Tibial nerve (tissue), 4 donors: ENCODE measurements at regions not wholly inside any gene's neighbourhood (a gene's known extent, or its start where the extent isn't known, plus 50 kb on each side); places are given as distances from the start of the nearest gene placed in this dataset.

Source experiments
- DNase-seq, 2 donors: peaks; one replicate each; pipeline ENCODE4 v3.0.0-alpha.2; 2019; ENCODE audit warnings: low spot score in 2 of 2
- H3K27ac ChIP-seq, 4 donors: fragments of 200-600 bp; sonication (generic) in 3 of 4; one replicate each; pipeline ENCODE4 v1.5.1; 2017 to 2019; ENCODE audit warnings: mild to moderate bottlenecking in 1 of 4
- H3K27me3 ChIP-seq, 2 donors: fragments of 200-600 bp; sonication (generic) in 1 of 2; one replicate each; pipeline versions ENCODE4 v1.5.1 to v1.6.0; 2017 to 2019
- H3K36me3 ChIP-seq, 3 donors: fragments of 200-600 bp; sonication (generic); one replicate each; pipeline ENCODE4 v1.5.1; 2018 to 2019
- H3K4me1 ChIP-seq, 4 donors: fragments of 200-600 bp; sonication (generic) in 3 of 4; one replicate each; pipeline ENCODE4 v1.5.1; 2017 to 2019
- H3K4me3 ChIP-seq, 4 donors: fragments of 200-600 bp; sonication (generic) in 3 of 4; one replicate each; pipeline ENCODE4 v1.5.1; 2017 to 2019; ENCODE audit warnings: mild to moderate bottlenecking in 1 of 4, moderate library complexity in 1 of 4
- H3K9me3 ChIP-seq, 4 donors: fragments of 200-600 bp; sonication (generic) in 3 of 4; one replicate each; pipeline ENCODE4 v1.5.1; 2017 to 2019
- EP300 ChIP-seq, 2 donors: sonication (generic); formaldehyde crosslinking; IDR thresholded peaks; one replicate each; pipeline ENCODE4 v1.6.1; 2017; ENCODE audit warnings: antibody characterized with exemption in 2 of 2, mild to moderate bottlenecking in 1 of 2
- POLR2A ChIP-seq, 2 donors: fragments of 450-650 bp; IDR thresholded peaks; one replicate each; pipeline ENCODE4 v1.6.1; 2017; ENCODE audit warnings: antibody characterized with exemption in 2 of 2, mild to moderate bottlenecking in 2 of 2, moderate library complexity in 2 of 2
- WGBS, 2 donors: methylation state at CpG; one replicate each; pipeline ENCODE4 v1.1.5; 2018; 5-methylcytosine and 5-hydroxymethylcytosine counted together
- TF ChIP-seq, protein P1 (sequence below), 5 experiments: fragments of 200-600 bp in 3 of 5; fragments of 450-650 bp in 2 of 5; sonication (generic) in 3 of 5; IDR thresholded peaks; one replicate each; pipeline ENCODE4 v1.5.1; 2016 to 2019; ENCODE audit warnings: antibody characterized with exemption in 5 of 5, mild to moderate bottlenecking in 3 of 5, moderate library complexity in 2 of 5

DNA sequence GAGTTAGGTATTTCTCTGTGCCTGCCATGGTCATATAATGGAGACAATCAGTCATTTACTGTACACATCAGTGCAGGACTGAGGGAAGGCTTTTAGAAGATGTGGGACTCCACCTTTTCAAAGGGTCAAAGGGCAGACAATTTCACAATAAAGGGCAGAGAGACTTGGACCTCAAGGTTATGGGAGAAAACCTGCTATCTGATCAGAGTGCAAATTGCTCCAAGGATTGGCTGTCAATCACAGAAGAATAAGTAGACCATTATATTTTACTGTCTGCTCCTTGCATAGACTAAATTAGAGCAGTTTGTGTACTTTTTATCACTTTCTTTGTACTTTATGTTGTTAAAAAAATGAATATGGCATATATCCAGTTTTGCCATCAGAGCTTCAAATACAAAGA lies 314.9 kb upstream of the ATP11B start:
- no peaks in the 10 kb centered on the region for H3K27me3 ChIP-seq
- no peaks in the 10 kb centered on the region for H3K9me3 ChIP-seq
- peaks cover 0 to 8% (median 0%) of the 10 kb centered on the region in 4 donors for H3K4me1 ChIP-seq
- no peaks in the 10 kb centered on the region for H3K36me3 ChIP-seq
- no peak overlapping the region for H3K4me3 ChIP-seq
- no peak for DNase-seq
- TF ChIP-seq, protein P1, sequence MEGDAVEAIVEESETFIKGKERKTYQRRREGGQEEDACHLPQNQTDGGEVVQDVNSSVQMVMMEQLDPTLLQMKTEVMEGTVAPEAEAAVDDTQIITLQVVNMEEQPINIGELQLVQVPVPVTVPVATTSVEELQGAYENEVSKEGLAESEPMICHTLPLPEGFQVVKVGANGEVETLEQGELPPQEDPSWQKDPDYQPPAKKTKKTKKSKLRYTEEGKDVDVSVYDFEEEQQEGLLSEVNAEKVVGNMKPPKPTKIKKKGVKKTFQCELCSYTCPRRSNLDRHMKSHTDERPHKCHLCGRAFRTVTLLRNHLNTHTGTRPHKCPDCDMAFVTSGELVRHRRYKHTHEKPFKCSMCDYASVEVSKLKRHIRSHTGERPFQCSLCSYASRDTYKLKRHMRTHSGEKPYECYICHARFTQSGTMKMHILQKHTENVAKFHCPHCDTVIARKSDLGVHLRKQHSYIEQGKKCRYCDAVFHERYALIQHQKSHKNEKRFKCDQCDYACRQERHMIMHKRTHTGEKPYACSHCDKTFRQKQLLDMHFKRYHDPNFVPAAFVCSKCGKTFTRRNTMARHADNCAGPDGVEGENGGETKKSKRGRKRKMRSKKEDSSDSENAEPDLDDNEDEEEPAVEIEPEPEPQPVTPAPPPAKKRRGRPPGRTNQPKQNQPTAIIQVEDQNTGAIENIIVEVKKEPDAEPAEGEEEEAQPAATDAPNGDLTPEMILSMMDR (IDR thresholded peaks at IDR 0.05) = no peak
- TF ChIP-seq EP300 (IDR thresholded peaks at IDR 0.05) = no peak
- no peak overlapping the region for H3K27ac ChIP-seq

DNA sequence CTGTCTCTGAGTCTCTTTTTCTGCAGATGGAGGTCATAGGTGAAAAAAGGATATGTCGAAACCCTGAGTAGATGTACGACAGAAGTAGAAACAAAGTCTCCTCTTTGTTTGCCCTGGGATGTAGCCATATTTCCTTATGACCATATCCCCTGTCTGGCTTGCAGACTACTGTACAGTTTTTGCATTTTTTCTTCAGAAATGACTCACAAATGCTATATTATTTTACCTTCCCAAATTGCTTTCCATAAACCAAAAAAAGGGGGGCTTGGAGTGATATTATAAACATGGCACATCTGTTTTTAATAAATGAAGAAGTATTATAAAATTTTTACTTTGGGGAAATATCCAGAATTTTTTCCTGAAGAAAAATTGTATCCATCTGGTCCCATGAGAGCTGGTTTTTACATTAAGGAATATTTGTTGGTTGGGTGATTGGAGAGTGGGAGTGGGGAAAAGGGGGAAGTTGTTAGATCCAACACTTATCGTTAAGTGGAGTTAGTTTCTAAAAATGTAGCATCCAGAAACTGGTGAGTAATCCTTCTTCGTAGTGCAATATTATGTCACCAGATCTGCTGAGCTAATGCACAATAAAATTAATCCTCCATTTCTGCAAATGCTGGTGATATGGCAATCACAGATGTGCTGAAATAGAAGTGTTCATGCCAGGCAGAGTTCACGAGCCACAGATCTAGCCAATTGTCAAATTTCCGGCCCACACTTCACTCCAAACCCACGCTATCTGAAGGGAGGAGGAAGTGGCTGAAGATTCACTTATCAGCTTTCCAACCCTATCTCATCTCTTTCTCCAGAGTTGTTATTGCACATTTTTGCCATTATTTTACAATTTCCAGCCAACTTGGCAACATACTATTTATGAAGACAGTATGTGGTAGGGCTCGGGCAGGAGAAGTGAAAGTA lies 313.6 kb upstream of the ATP11B start:
- TF ChIP-seq EP300 (IDR thresholded peaks at IDR 0.05) (no peak), POLR2A (IDR thresholded peaks at IDR 0.05) (no peak)
- TF ChIP-seq, protein P1 (IDR thresholded peaks at IDR 0.05) = no peak
- Histone ChIP-seq H3K27me3 (no peaks in the 10 kb centered on the region), H3K36me3 (no peaks in the 10 kb centered on the region), H3K27ac (no peak overlapping the region), H3K4me3 (no peak overlapping the region), H3K4me1 (peaks cover 0 to 8% (median 0%) of the 10 kb centered on the region in 4 donors), H3K9me3 (no peaks in the 10 kb centered on the region)
- DNase-seq = no peak
- 52 to 60% methylated on average over 8 of the region's 8 CpGs for WGBS, 2 donors

DNA sequence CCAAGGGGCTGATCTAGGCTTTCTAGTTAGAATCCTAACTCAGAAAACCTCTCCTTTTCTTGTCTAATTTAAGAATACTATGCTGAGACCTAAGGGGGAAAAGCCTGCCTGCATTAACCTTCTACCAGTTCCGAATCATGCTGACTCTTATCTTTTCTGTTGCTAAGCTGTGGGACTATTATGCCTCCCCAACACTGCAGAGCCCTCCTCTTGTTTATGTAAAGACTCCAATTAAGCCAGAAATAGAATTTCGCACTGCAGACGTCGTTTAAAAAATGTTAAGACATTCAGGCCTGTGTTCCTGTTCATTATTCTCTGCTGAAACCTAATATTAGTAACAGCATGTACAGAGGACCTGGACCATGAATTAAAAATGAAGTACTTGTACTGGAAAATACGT lies 310.6 kb upstream of the ATP11B start:
- no peak for DNase-seq
- H3K27ac ChIP-seq = no peak overlapping the region
- H3K4me3 ChIP-seq = no peak overlapping the region
- H3K36me3 ChIP-seq = no peaks in the 10 kb centered on the region
- WGBS, 2 donors = 73 to 76% methylated on average over 5 of the region's 5 CpGs
- H3K9me3 ChIP-seq = no peaks in the 10 kb centered on the region
- H3K4me1 ChIP-seq = peaks cover 0 to 8% (median 0%) of the 10 kb centered on the region in 4 donors
- no peaks in the 10 kb centered on the region for H3K27me3 ChIP-seq
- TF ChIP-seq EP300 (IDR thresholded peaks at IDR 0.05) (no peak), POLR2A (IDR thresholded peaks at IDR 0.05) (no peak)
- TF ChIP-seq, protein P1 (IDR thresholded peaks at IDR 0.05) = no peak

DNA sequence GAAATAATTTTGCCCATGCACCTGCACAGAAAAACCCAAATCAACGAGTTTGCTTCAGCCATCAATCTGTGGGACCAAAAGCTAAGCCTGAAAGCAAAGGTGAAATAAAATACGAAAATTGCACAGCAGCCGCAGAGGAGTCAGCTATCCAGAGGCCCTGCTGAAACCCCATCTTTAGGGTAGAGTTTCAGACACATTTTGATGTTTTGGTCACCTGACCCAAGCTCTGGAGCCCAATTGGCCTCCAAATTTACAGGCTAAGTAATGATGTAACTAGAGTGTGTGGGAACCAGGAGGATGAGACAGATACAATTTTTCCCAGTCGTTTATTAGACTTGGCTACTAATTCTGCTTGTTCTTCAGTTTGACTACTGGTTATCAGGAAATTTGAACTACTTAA lies 308.6 kb upstream of the ATP11B start:
- Histone ChIP-seq H3K27ac (no peak overlapping the region), H3K9me3 (no peaks in the 10 kb centered on the region), H3K36me3 (no peaks in the 10 kb centered on the region), H3K4me1 (peaks cover 0 to 5% (median 0%) of the 10 kb centered on the region in 4 donors), H3K4me3 (no peak overlapping the region), H3K27me3 (no peaks in the 10 kb centered on the region)
- WGBS, 2 donors = 83 to 86% methylated on average over 4 of the region's 4 CpGs
- TF ChIP-seq EP300 (IDR thresholded peaks at IDR 0.05) = no peak
- TF ChIP-seq, protein P1 (IDR thresholded peaks at IDR 0.05) = no peak
- no peak for TF ChIP-seq POLR2A (IDR thresholded peaks at IDR 0.05)
- DNase-seq = no peak

DNA sequence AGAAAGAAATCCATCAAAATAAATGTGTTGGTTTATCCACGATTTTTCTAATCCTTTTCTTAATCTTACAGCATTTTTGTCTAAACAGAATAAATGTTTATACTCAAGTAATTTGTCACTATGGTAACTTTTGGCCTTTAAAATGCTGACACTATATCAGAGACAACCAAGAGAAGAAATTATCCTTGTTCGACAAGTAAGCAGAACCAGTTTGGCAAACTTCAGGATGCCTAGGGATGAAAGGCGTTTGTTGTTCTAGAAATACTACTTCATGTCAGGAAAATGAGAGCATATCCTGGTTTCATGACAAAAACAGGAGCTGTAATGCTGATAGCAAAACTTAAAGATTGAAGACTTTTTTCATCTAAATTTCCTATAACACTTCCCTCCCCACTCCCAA lies 308.0 kb upstream of the ATP11B start:
- WGBS, 2 donors = 27 to 30% methylated on average over 3 of the region's 3 CpGs
- Histone ChIP-seq H3K9me3 (no peaks in the 10 kb centered on the region), H3K4me3 (no peak overlapping the region), H3K27ac (no peak overlapping the region), H3K4me1 (peaks cover 0 to 2% (median 0%) of the 10 kb centered on the region in 4 donors), H3K36me3 (no peaks in the 10 kb centered on the region), H3K27me3 (no peaks in the 10 kb centered on the region)
- DNase-seq = no peak
- TF ChIP-seq POLR2A (IDR thresholded peaks at IDR 0.05) = no peak
- TF ChIP-seq, protein P1 (IDR thresholded peaks at IDR 0.05) = no peak
- no peak for TF ChIP-seq EP300 (IDR thresholded peaks at IDR 0.05)
